ENCODE measurements at regions not wholly inside any gene's neighbourhood (a gene's known extent, or its start where the extent isn't known, plus 50 kb on each side); places are given as distances from the start of the nearest gene placed in this dataset.

GRCh38 chr22:23467721-23468294 is 112.3 kb downstream of the IGLL1 start (continued):
- TF ChIP-seq JDP2 (CRISPR knock-in tag; IDR thresholded peaks at IDR 0.05; ENCODE audit: borderline replicate concordance) (no peak), NCOA1 (CRISPR knock-in tag; IDR thresholded peaks at IDR 0.05) (no peak), ZNF598 (CRISPR knock-in tag; IDR thresholded peaks at IDR 0.05; ENCODE audit: borderline replicate concordance) (no peak), IKZF5 (CRISPR knock-in tag; IDR thresholded peaks at IDR 0.05) (no peak), ZNF256 (CRISPR knock-in tag; conservative IDR thresholded peaks at IDR 0.05) (no peak), MLXIP (CRISPR knock-in tag; IDR thresholded peaks at IDR 0.05; ENCODE audit: borderline replicate concordance) (0 out of 2 replicates have a peak, but pooled peaks have one; percentile 30), MXD4 (CRISPR knock-in tag; IDR thresholded peaks at IDR 0.05) (no peak), NCOR1 (IDR thresholded peaks at IDR 0.05; ENCODE audit: borderline replicate concordance, low read length) (no peak), ZNF652 (CRISPR knock-in tag; IDR thresholded peaks at IDR 0.05; ENCODE audit: borderline replicate concordance, low read depth) (no peak), ERF (CRISPR knock-in tag; IDR thresholded peaks at IDR 0.05) (peak; percentile 60; the same call in 1 of the 2 replicates), RBFOX2 (IDR thresholded peaks at IDR 0.05; ENCODE audit: low read depth, low read length) (no peak), ZNF251 (CRISPR knock-in tag; IDR thresholded peaks at IDR 0.05) (no peak), KDM6A (CRISPR knock-in tag; IDR thresholded peaks at IDR 0.05; ENCODE audit: low read depth) (peak; percentile 40; the same call in 1 of the 2 replicates), TFAP4 (IDR thresholded peaks at IDR 0.05; ENCODE audit: borderline replicate concordance, low read depth) (0 out of 2 replicates have a peak, but pooled peaks have one; percentile 22), KDM3A (CRISPR knock-in tag; IDR thresholded peaks at IDR 0.05; ENCODE audit: low read depth) (no peak), ELF3 (CRISPR knock-in tag; IDR thresholded peaks at IDR 0.05) (peak; percentile 80), ZNF451 (CRISPR knock-in tag; IDR thresholded peaks at IDR 0.05) (no peak), JUN (CRISPR knock-in tag; IDR thresholded peaks at IDR 0.05) (no peak), KLF13 (CRISPR knock-in tag; IDR thresholded peaks at IDR 0.05) (no peak), ISX (CRISPR knock-in tag; conservative IDR thresholded peaks at IDR 0.05) (no peak), SKI (IDR thresholded peaks at IDR 0.05; ENCODE audit: partially characterized antibody) (no peak), TAF1 (CRISPR knock-in tag; IDR thresholded peaks at IDR 0.05) (no peak), ZNF331 (CRISPR knock-in tag; IDR thresholded peaks at IDR 0.05) (no peak), ZNF513 (CRISPR knock-in tag; conservative IDR thresholded peaks at IDR 0.05) (no peak), AGO1 (IDR thresholded peaks at IDR 0.05; ENCODE audit: low read depth, low read length, poor library complexity, severe bottlenecking) (no peak), FOXJ3 (CRISPR knock-in tag; IDR thresholded peaks at IDR 0.05; ENCODE audit: borderline replicate concordance) (no peak; the same call in 1 of the 2 replicates)
